ENCODE measurements at regions not wholly inside any gene's neighbourhood (a gene's known extent, or its start where the extent isn't known, plus 50 kb on each side); places are given as distances from the start of the nearest gene placed in this dataset.

- Histone ChIP-seq H2AFZ (ENCODE audit: insufficient read depth, low read depth, low read length, poor library complexity, severe bottlenecking) (no peak overlapping the region), H3K27ac (ENCODE audit: low read length in 2 of 2) (no peak overlapping the region), H3K4me2 (replicated peaks; ENCODE audit: low read depth, low read length, poor library complexity, severe bottlenecking) (no peak overlapping the region), H3K4me3 (ENCODE audit: control extremely low read depth in 1 of 5, extremely low read depth in 1 of 5, insufficient read depth in 1 of 5, low read depth in 2 of 5, low read length in 4 of 5) (no peak overlapping the region), H3K79me2 (ENCODE audit: control insufficient read depth, insufficient read depth, low read length) (no peaks in the 10 kb centered on the region), H4K20me1 (ENCODE audit: control insufficient read depth, insufficient read depth, low read length, poor library complexity, severe bottlenecking) (no peaks in the 10 kb centered on the region), H3K4me1 (ENCODE audit: control insufficient read depth in 2 of 2, insufficient read depth in 2 of 2, low read length in 2 of 2) (no peaks in the 10 kb centered on the region), H3K36me3 (replicated peaks in 1 of 2; ENCODE audit: control extremely low read depth in 1 of 2, control insufficient read depth in 1 of 2, extremely low read depth in 1 of 2, insufficient read depth in 2 of 2, low read length in 1 of 2) (no peaks in the 10 kb centered on the region), H3K27me3 (replicated peaks in 1 of 4; ENCODE audit: control extremely low read depth in 1 of 4, control insufficient read depth in 3 of 4, insufficient read depth in 4 of 4, low read length in 3 of 4) (no peaks in the 10 kb centered on the region), H3K9ac (ENCODE audit: low read length) (no peak overlapping the region), H3K9me3 (ENCODE audit: control extremely low read depth in 1 of 3, control insufficient read depth in 2 of 3, insufficient read depth in 1 of 3, low read length in 2 of 3) (no peaks in the 10 kb centered on the region)
- Mint-ChIP-seq H3K27ac (no peak overlapping the region), H3K27me3 (no peaks in the 10 kb centered on the region), H3K9me3 (ENCODE audit: insufficient read depth) (no peaks in the 10 kb centered on the region), H3K4me3 (no peak overlapping the region), H3K4me1 (no peaks in the 10 kb centered on the region)
- WGBS (ENCODE audit: insufficient coverage) = 100% methylated on average over 1 of the region's 6 CpGs
- CTCF ChIA-PET = no interaction called here
- intact Hi-C loops (cut with micrococcal nuclease) = no loop called here
- ATAC-seq (ENCODE audit: low read depth) (no peak), DNase-seq (no peak)
- POLR2A ChIA-PET = no interaction called here
- TF ChIP-seq EZH2 (IDR thresholded peaks at IDR 0.05; ENCODE audit: borderline replicate concordance, insufficient read depth, low read depth, low read length, poor library complexity, severe bottlenecking) (no peak), CTCF (IDR thresholded peaks at IDR 0.05) (no peak)
Measured at GRCh38 chr3:194849166-194849875, 163.6 kb downstream of the FAM43A start.

- Histone ChIP-seq H3K4me2 (replicated peaks; ENCODE audit: low read depth, low read length, poor library complexity, severe bottlenecking) (no peak overlapping the region), H3K27ac (ENCODE audit: low read length in 2 of 2) (no peak overlapping the region), H2AFZ (ENCODE audit: insufficient read depth, low read depth, low read length, poor library complexity, severe bottlenecking) (no peak overlapping the region), H3K9ac (ENCODE audit: low read length) (no peak overlapping the region), H3K36me3 (replicated peaks in 1 of 2; ENCODE audit: control extremely low read depth in 1 of 2, control insufficient read depth in 1 of 2, extremely low read depth in 1 of 2, insufficient read depth in 2 of 2, low read length in 1 of 2) (no peaks in the 10 kb centered on the region), H3K9me3 (ENCODE audit: control extremely low read depth in 1 of 3, control insufficient read depth in 2 of 3, insufficient read depth in 1 of 3, low read length in 2 of 3) (no peaks in the 10 kb centered on the region), H3K4me1 (ENCODE audit: control insufficient read depth in 2 of 2, insufficient read depth in 2 of 2, low read length in 2 of 2) (no peaks in the 10 kb centered on the region), H3K27me3 (replicated peaks in 1 of 4; ENCODE audit: control extremely low read depth in 1 of 4, control insufficient read depth in 3 of 4, insufficient read depth in 4 of 4, low read length in 3 of 4) (no peaks in the 10 kb centered on the region), H3K4me3 (ENCODE audit: control extremely low read depth in 1 of 5, extremely low read depth in 1 of 5, insufficient read depth in 1 of 5, low read depth in 2 of 5, low read length in 4 of 5) (no peak overlapping the region), H3K79me2 (ENCODE audit: control insufficient read depth, insufficient read depth, low read length) (no peaks in the 10 kb centered on the region), H4K20me1 (ENCODE audit: control insufficient read depth, insufficient read depth, low read length, poor library complexity, severe bottlenecking) (no peaks in the 10 kb centered on the region)
- POLR2A ChIA-PET = no interaction called here
- DNase-seq = no peak
- WGBS (ENCODE audit: insufficient coverage) = 98% methylated on average over 5 of the region's 5 CpGs
- H3K4me1 Mint-ChIP-seq = no peaks in the 10 kb centered on the region
- TF ChIP-seq CTCF (IDR thresholded peaks at IDR 0.05) (no peak), EZH2 (IDR thresholded peaks at IDR 0.05; ENCODE audit: borderline replicate concordance, insufficient read depth, low read depth, low read length, poor library complexity, severe bottlenecking) (no peak)
- H3K27ac Mint-ChIP-seq = no peak overlapping the region
- no peaks in the 10 kb centered on the region for H3K9me3 Mint-ChIP-seq (ENCODE audit: insufficient read depth)
- no peaks in the 10 kb centered on the region for H3K27me3 Mint-ChIP-seq
- no peak for ATAC-seq (ENCODE audit: low read depth)
- intact Hi-C loops (cut with micrococcal nuclease) = no loop called here
- no peak overlapping the region for H3K4me3 Mint-ChIP-seq
- CTCF ChIA-PET = interaction anchor here (0.6 kb wide), 1 partner anchor 38 kb away, joined by 3 read pairs; no protein-coding TSS in a partner anchor
Measured at GRCh38 chr3:194851254-194851653, 165.6 kb downstream of the FAM43A start.

Data from B cell (primary cell).